Activated naive CD8-positive, alpha-beta T cell treated with anti-CD3 and anti-CD28 coated beads for 36 hours (primary cell): ENCODE measurements at regions not wholly inside any gene's neighbourhood (a gene's known extent, or its start where the extent isn't known, plus 50 kb on each side); places are given as distances from the start of the nearest gene placed in this dataset.

Experiments
- DNase-seq: peaks from one replicate; pipeline ENCODE4 v3.0.0; 2021
- H3K27ac Mint-ChIP-seq: one replicate; pipeline ENCODE4 v1.8.0; 2022; ENCODE audit warnings: mild to moderate bottlenecking, moderate library complexity, mixed read lengths
- H3K27me3 Mint-ChIP-seq: one replicate; pipeline ENCODE4 v1.8.0; 2022; ENCODE audit warnings: mild to moderate bottlenecking, mixed read lengths
- H3K36me3 Mint-ChIP-seq: one replicate; pipeline ENCODE4 v1.8.0; 2021; ENCODE audit warnings: mild to moderate bottlenecking, mixed read lengths
- H3K4me1 Mint-ChIP-seq: one replicate; pipeline ENCODE4 v1.8.0; 2021; ENCODE audit warnings: mixed read lengths
- H3K4me3 Mint-ChIP-seq: one replicate; pipeline ENCODE4 v1.8.0; 2022; ENCODE audit warnings: mild to moderate bottlenecking, moderate library complexity, mixed read lengths
- H3K9me3 Mint-ChIP-seq: one replicate; pipeline ENCODE4 v1.8.0; 2022; ENCODE audit warnings: mixed read lengths

GRCh38 chr1:22341791-22342605, 109.7 kb upstream of the ZBTB40 start:
- no peaks in the 10 kb centered on the region for H3K9me3 Mint-ChIP-seq
- peaks cover 3% of the 10 kb centered on the region for H3K4me1 Mint-ChIP-seq
- H3K27ac Mint-ChIP-seq = peak overlapping the region; percentile 38
- H3K36me3 Mint-ChIP-seq = no peaks in the 10 kb centered on the region
- H3K4me3 Mint-ChIP-seq = no peak overlapping the region
- DNase-seq = no peak
- peaks cover 56% of the 10 kb centered on the region for H3K27me3 Mint-ChIP-seq

GRCh38 chr1:22342734-22343191, 108.9 kb upstream of the ZBTB40 start:
- H3K36me3 Mint-ChIP-seq = no peaks in the 10 kb centered on the region
- no peak overlapping the region for H3K27ac Mint-ChIP-seq
- H3K9me3 Mint-ChIP-seq = no peaks in the 10 kb centered on the region
- no peak for DNase-seq
- H3K27me3 Mint-ChIP-seq = peaks cover 62% of the 10 kb centered on the region
- H3K4me1 Mint-ChIP-seq = peaks cover 3% of the 10 kb centered on the region
- H3K4me3 Mint-ChIP-seq = no peak overlapping the region

GRCh38 chr1:22343456-22344328, 108.0 kb upstream of the ZBTB40 start:
- Mint-ChIP-seq H3K36me3 (no peaks in the 10 kb centered on the region), H3K27ac (no peak overlapping the region), H3K4me3 (no peak overlapping the region), H3K27me3 (peaks cover 71% of the 10 kb centered on the region), H3K4me1 (peaks cover 3% of the 10 kb centered on the region), H3K9me3 (no peaks in the 10 kb centered on the region)
- DNase-seq = no peak

- DNase-seq = no peak
- Mint-ChIP-seq H3K4me1 (peaks cover 3% of the 10 kb centered on the region), H3K9me3 (no peaks in the 10 kb centered on the region), H3K4me3 (no peak overlapping the region), H3K27me3 (peaks cover 77% of the 10 kb centered on the region), H3K36me3 (no peaks in the 10 kb centered on the region), H3K27ac (no peak overlapping the region)
Measured at GRCh38 chr1:22344329-22344630, 107.4 kb upstream of the ZBTB40 start.

GRCh38 chr1:22344851-22345560, 106.6 kb upstream of the ZBTB40 start:
- Mint-ChIP-seq H3K4me3 (no peak overlapping the region), H3K4me1 (peaks cover 3% of the 10 kb centered on the region), H3K27ac (no peak overlapping the region), H3K27me3 (peaks cover 81% of the 10 kb centered on the region), H3K9me3 (no peaks in the 10 kb centered on the region), H3K36me3 (no peaks in the 10 kb centered on the region)
- no peak for DNase-seq

- H3K4me3 Mint-ChIP-seq = no peak overlapping the region
- H3K27me3 Mint-ChIP-seq = peaks cover 82% of the 10 kb centered on the region
- H3K4me1 Mint-ChIP-seq = peaks cover 12% of the 10 kb centered on the region
- no peak overlapping the region for H3K27ac Mint-ChIP-seq
- H3K36me3 Mint-ChIP-seq = no peaks in the 10 kb centered on the region
- no peaks in the 10 kb centered on the region for H3K9me3 Mint-ChIP-seq
- DNase-seq = no peak
Measured at GRCh38 chr1:22347854-22348760, 103.5 kb upstream of the ZBTB40 start.

GRCh38 chr1:22349362-22350043, 102.1 kb upstream of the ZBTB40 start:
- Mint-ChIP-seq H3K9me3 (no peaks in the 10 kb centered on the region), H3K27me3 (peaks cover 77% of the 10 kb centered on the region), H3K36me3 (no peaks in the 10 kb centered on the region), H3K27ac (no peak overlapping the region), H3K4me1 (peaks cover 12% of the 10 kb centered on the region), H3K4me3 (no peak overlapping the region)
- no peak for DNase-seq

GRCh38 chr1:22350171-22350923, 101.3 kb upstream of the ZBTB40 start:
- no peaks in the 10 kb centered on the region for H3K9me3 Mint-ChIP-seq
- no peak for DNase-seq
- H3K27me3 Mint-ChIP-seq = peaks cover 82% of the 10 kb centered on the region
- H3K27ac Mint-ChIP-seq = no peak overlapping the region
- H3K4me3 Mint-ChIP-seq = no peak overlapping the region
- H3K36me3 Mint-ChIP-seq = no peaks in the 10 kb centered on the region
- H3K4me1 Mint-ChIP-seq = peaks cover 12% of the 10 kb centered on the region

- Mint-ChIP-seq H3K4me3 (no peak overlapping the region), H3K27ac (no peak overlapping the region), H3K4me1 (peaks cover 12% of the 10 kb centered on the region), H3K9me3 (no peaks in the 10 kb centered on the region), H3K27me3 (peaks cover 89% of the 10 kb centered on the region), H3K36me3 (no peaks in the 10 kb centered on the region)
- DNase-seq = no peak
Measured at GRCh38 chr1:22350924-22351767, 100.5 kb upstream of the ZBTB40 start.

GRCh38 chr1:22351768-22352080, 99.9 kb upstream of the ZBTB40 start:
- H3K4me1 Mint-ChIP-seq = peaks cover 12% of the 10 kb centered on the region
- H3K9me3 Mint-ChIP-seq = no peaks in the 10 kb centered on the region
- no peaks in the 10 kb centered on the region for H3K36me3 Mint-ChIP-seq
- peaks cover 89% of the 10 kb centered on the region for H3K27me3 Mint-ChIP-seq
- H3K27ac Mint-ChIP-seq = no peak overlapping the region
- DNase-seq = no peak
- H3K4me3 Mint-ChIP-seq = no peak overlapping the region

- peaks cover 12% of the 10 kb centered on the region for H3K4me1 Mint-ChIP-seq
- H3K4me3 Mint-ChIP-seq = no peak overlapping the region
- no peak for DNase-seq
- peaks cover 90% of the 10 kb centered on the region for H3K27me3 Mint-ChIP-seq
- no peaks in the 10 kb centered on the region for H3K36me3 Mint-ChIP-seq
- H3K27ac Mint-ChIP-seq = no peak overlapping the region
- no peaks in the 10 kb centered on the region for H3K9me3 Mint-ChIP-seq
Measured at GRCh38 chr1:22352355-22352754, 99.3 kb upstream of the ZBTB40 start.

- H3K4me3 Mint-ChIP-seq = no peak overlapping the region
- H3K4me1 Mint-ChIP-seq = peaks cover 12% of the 10 kb centered on the region
- DNase-seq = no peak
- no peaks in the 10 kb centered on the region for H3K36me3 Mint-ChIP-seq
- peaks cover 88% of the 10 kb centered on the region for H3K27me3 Mint-ChIP-seq
- no peak overlapping the region for H3K27ac Mint-ChIP-seq
- H3K9me3 Mint-ChIP-seq = no peaks in the 10 kb centered on the region
Measured at GRCh38 chr1:22352896-22353295, 98.8 kb upstream of the ZBTB40 start.

- H3K36me3 Mint-ChIP-seq = no peaks in the 10 kb centered on the region
- H3K9me3 Mint-ChIP-seq = no peaks in the 10 kb centered on the region
- no peak overlapping the region for H3K27ac Mint-ChIP-seq
Measured at GRCh38 chr1:22359427-22359826, 92.2 kb upstream of the ZBTB40 start.

More at GRCh38 chr1:22359427-22359826, 92.2 kb upstream of the ZBTB40 start:
- no peak for DNase-seq
- Mint-ChIP-seq H3K4me1 (no peaks in the 10 kb centered on the region), H3K4me3 (no peak overlapping the region), H3K27me3 (peaks cover 59% of the 10 kb centered on the region)
